Neuron (in vitro differentiated cells): ENCODE measurements at regions not wholly inside any gene's neighbourhood (a gene's known extent, or its start where the extent isn't known, plus 50 kb on each side); places are given as distances from the start of the nearest gene placed in this dataset.
"Not testable (repeated sequence)": the region's sequence is repeated elsewhere in the genome, so short reads cannot be mapped to it uniquely, and the experiment has no call there.

Experiments
- H2AFZ ChIP-seq: one replicate; pipeline ENCODE4 v1.6.1; 2013; ENCODE audit warnings: low read depth, mild to moderate bottlenecking, inconsistent platforms, low read length, moderate library complexity
- H3K27me3 ChIP-seq: one replicate; pipeline ENCODE4 v1.6.1; 2013; ENCODE audit warnings: low read length; ENCODE audit not compliant: insufficient read depth
- H3K36me3 ChIP-seq: one replicate; pipeline ENCODE4 v1.6.1; 2013; ENCODE audit warnings: low read length; ENCODE audit not compliant: insufficient read depth
- H3K4me1 ChIP-seq: one replicate; pipeline ENCODE4 v1.6.1; 2013; ENCODE audit warnings: low read length; ENCODE audit not compliant: insufficient read depth
- H3K4me3 ChIP-seq: 2 replicates; pipeline ENCODE4 v1.5.1; 2013; ENCODE audit warnings: mild to moderate bottlenecking, low read length, moderate library complexity
- H3K9me3 ChIP-seq: one replicate; pipeline ENCODE4 v1.6.1; 2013; ENCODE audit warnings: low read length

GRCh38 chr14:101292448-101292847 is 268.8 kb upstream of the DIO3 start:
- Histone ChIP-seq H3K4me3 (no peak overlapping the region), H3K9me3 (peaks cover 5% of the 10 kb centered on the region), H3K27me3 (no peaks in the 10 kb centered on the region), H3K36me3 (no peaks in the 10 kb centered on the region), H3K4me1 (peaks cover 9% of the 10 kb centered on the region), H2AFZ (no peak overlapping the region)

- H2AFZ ChIP-seq, result no peak overlapping the region
- H3K4me3 ChIP-seq, result no peak overlapping the region
- peaks cover 9% of the 10 kb centered on the region for H3K4me1 ChIP-seq
- H3K9me3 ChIP-seq, result peaks cover 5% of the 10 kb centered on the region
- H3K27me3 ChIP-seq, result no peaks in the 10 kb centered on the region
- no peaks in the 10 kb centered on the region for H3K36me3 ChIP-seq
Observed at GRCh38 chr14:101293605-101294004, 267.7 kb upstream of the DIO3 start.

- H3K9me3 ChIP-seq, result peaks cover 5% of the 10 kb centered on the region
- H3K27me3 ChIP-seq, result no peaks in the 10 kb centered on the region
- no peaks in the 10 kb centered on the region for H3K36me3 ChIP-seq
- H2AFZ ChIP-seq, result no peak overlapping the region
- H3K4me1 ChIP-seq, result peaks cover 9% of the 10 kb centered on the region
- no peak overlapping the region for H3K4me3 ChIP-seq
Observed at GRCh38 chr14:101294136-101294535, 267.2 kb upstream of the DIO3 start.

- not testable (repeated sequence) for H3K36me3 ChIP-seq
Observed at GRCh38 chr14:101299781-101300180, 261.5 kb upstream of the DIO3 start.

GRCh38 chr14:101301011-101301410 is 260.3 kb upstream of the DIO3 start:
- H3K9me3 ChIP-seq, result peaks cover 5% of the 10 kb centered on the region
- H3K4me3 ChIP-seq, result no peak overlapping the region
- no peaks in the 10 kb centered on the region for H3K4me1 ChIP-seq
- H2AFZ ChIP-seq, result no peak overlapping the region
- H3K36me3 ChIP-seq, result no peaks in the 10 kb centered on the region
- no peaks in the 10 kb centered on the region for H3K27me3 ChIP-seq

More at GRCh38 chr14:101299781-101300180, 261.5 kb upstream of the DIO3 start:
- H3K27me3 ChIP-seq, H3K4me3 ChIP-seq, H3K9me3 ChIP-seq, H3K4me1 ChIP-seq, H2AFZ ChIP-seq: not testable (repeated sequence)

GRCh38 chr14:101307162-101307561 is 254.1 kb upstream of the DIO3 start:
- H2AFZ ChIP-seq, H3K4me3 ChIP-seq, H3K27me3 ChIP-seq, H3K9me3 ChIP-seq, H3K4me1 ChIP-seq, H3K36me3 ChIP-seq: not testable (repeated sequence)

GRCh38 chr14:101311186-101311585 is 250.1 kb upstream of the DIO3 start:
- H2AFZ ChIP-seq, H3K4me3 ChIP-seq, H3K4me1 ChIP-seq, H3K9me3 ChIP-seq, H3K36me3 ChIP-seq, H3K27me3 ChIP-seq: not testable (repeated sequence)

GRCh38 chr14:101313268-101313667 is 248.0 kb upstream of the DIO3 start:
- H3K36me3 ChIP-seq, result no peaks in the 10 kb centered on the region
- peaks cover 8% of the 10 kb centered on the region for H3K9me3 ChIP-seq
- no peak overlapping the region for H2AFZ ChIP-seq
- H3K4me3 ChIP-seq, result no peak overlapping the region
- no peaks in the 10 kb centered on the region for H3K4me1 ChIP-seq
- peaks cover 1% of the 10 kb centered on the region for H3K27me3 ChIP-seq

GRCh38 chr14:101315802-101316296 is 245.4 kb upstream of the DIO3 start:
- Histone ChIP-seq H3K4me3 (no peak overlapping the region), H2AFZ (no peak overlapping the region), H3K36me3 (no peaks in the 10 kb centered on the region), H3K27me3 (no peaks in the 10 kb centered on the region), H3K9me3 (peaks cover 8% of the 10 kb centered on the region), H3K4me1 (no peaks in the 10 kb centered on the region)

- Histone ChIP-seq H3K27me3 (no peaks in the 10 kb centered on the region), H3K36me3 (no peaks in the 10 kb centered on the region), H3K9me3 (peaks cover 8% of the 10 kb centered on the region), H3K4me1 (peaks cover 11% of the 10 kb centered on the region), H2AFZ (no peak overlapping the region), H3K4me3 (no peak overlapping the region)
Observed at GRCh38 chr14:101318271-101318670, 243.0 kb upstream of the DIO3 start.

GRCh38 chr14:101320396-101320795 is 240.9 kb upstream of the DIO3 start:
- Histone ChIP-seq H3K36me3 (no peaks in the 10 kb centered on the region), H2AFZ (no peak overlapping the region), H3K4me3 (no peak overlapping the region), H3K9me3 (peaks cover 8% of the 10 kb centered on the region), H3K4me1 (peaks cover 11% of the 10 kb centered on the region), H3K27me3 (no peaks in the 10 kb centered on the region)

GRCh38 chr14:101322223-101322622 is 239.1 kb upstream of the DIO3 start:
- no peaks in the 10 kb centered on the region for H3K27me3 ChIP-seq
- H3K36me3 ChIP-seq, result no peaks in the 10 kb centered on the region
- H2AFZ ChIP-seq, result no peak overlapping the region
- peaks cover 2% of the 10 kb centered on the region for H3K9me3 ChIP-seq
- H3K4me3 ChIP-seq, result no peak overlapping the region
- H3K4me1 ChIP-seq, result peaks cover 11% of the 10 kb centered on the region

GRCh38 chr14:101323111-101323510 is 238.2 kb upstream of the DIO3 start:
- Histone ChIP-seq H3K9me3 (peaks cover 2% of the 10 kb centered on the region), H3K4me1 (peaks cover 11% of the 10 kb centered on the region), H2AFZ (no peak overlapping the region), H3K27me3 (no peaks in the 10 kb centered on the region), H3K36me3 (no peaks in the 10 kb centered on the region), H3K4me3 (no peak overlapping the region)

- H2AFZ ChIP-seq, H3K9me3 ChIP-seq, H3K27me3 ChIP-seq, H3K36me3 ChIP-seq, H3K4me3 ChIP-seq: not testable (repeated sequence)
- peaks cover 11% of the 10 kb centered on the region for H3K4me1 ChIP-seq
Observed at GRCh38 chr14:101323614-101324235, 237.6 kb upstream of the DIO3 start.
